Occipital lobe (tissue), 1 donor: ENCODE measurements at regions not wholly inside any gene's neighbourhood (a gene's known extent, or its start where the extent isn't known, plus 50 kb on each side); places are given as distances from the start of the nearest gene placed in this dataset.

Experiments used
- DNase-seq: peaks from one replicate; lab custom pipeline; 2025; lab: John Stamatoyannopoulos, UW

GRCh38 chr10:3468919-3469638 is 296.5 kb upstream of the PITRM1 start:
- no peak for DNase-seq

GRCh38 chr10:3467052-3467951 is 294.7 kb upstream of the PITRM1 start:
- DNase-seq, result no peak

GRCh38 chr10:3465406-3465891 is 292.9 kb upstream of the PITRM1 start:
- no peak for DNase-seq

GRCh38 chr10:3464760-3465405 is 292.3 kb upstream of the PITRM1 start:
- no peak for DNase-seq

GRCh38 chr10:3460420-3461128 is 288.0 kb upstream of the PITRM1 start:
- no peak for DNase-seq

- no peak for DNase-seq
These were observed 283.1 kb upstream of the PITRM1 start for GRCh38 chr10:3455385-3456334.

- no peak for DNase-seq
These were observed 280.2 kb upstream of the PITRM1 start for GRCh38 chr10:3452683-3453361.

- DNase-seq, result no peak
These were observed 279.6 kb upstream of the PITRM1 start for GRCh38 chr10:3452173-3452626.

- DNase-seq, result no peak
These were observed 279.1 kb upstream of the PITRM1 start for GRCh38 chr10:3451516-3452172.

- DNase-seq, result no peak
These were observed 273.6 kb upstream of the PITRM1 start for GRCh38 chr10:3446221-3446620.

- DNase-seq, result no peak
These were observed 273.1 kb upstream of the PITRM1 start for GRCh38 chr10:3445648-3446047.

GRCh38 chr10:3442451-3442990 is 269.9 kb upstream of the PITRM1 start:
- no peak for DNase-seq

- no peak for DNase-seq
These were observed 266.6 kb upstream of the PITRM1 start for GRCh38 chr10:3439183-3439582.

GRCh38 chr10:3438606-3439005 is 266.0 kb upstream of the PITRM1 start:
- no peak for DNase-seq

GRCh38 chr10:3435671-3436070 is 263.1 kb upstream of the PITRM1 start:
- DNase-seq, result no peak

GRCh38 chr10:3433988-3434387 is 261.4 kb upstream of the PITRM1 start:
- DNase-seq, result no peak

GRCh38 chr10:3433131-3433530 is 260.5 kb upstream of the PITRM1 start:
- DNase-seq, result no peak

- no peak for DNase-seq
These were observed 259.7 kb upstream of the PITRM1 start for GRCh38 chr10:3432081-3432825.
